IMR-90 (cell line): ENCODE measurements at regions not wholly inside any gene's neighbourhood (a gene's known extent, or its start where the extent isn't known, plus 50 kb on each side); places are given as distances from the start of the nearest gene placed in this dataset.

ENCODE experiments used
- ATAC-seq: fragments of 200-7000 bp; cut with Tn5 transposase; 2 replicates; pipeline ENCODE4 v1.9.1; 2020; ENCODE audit warnings: low read depth, mild to moderate bottlenecking, moderate library complexity
- BruUV-seq: library from RNA; stranded (reverse); fragments of 400-500 nt; replicated peaks from 2 replicates; lab custom pipeline; 2021; lab: Mats Ljungman, UMichigan
- CTCF ChIA-PET: fragments of 300-600 bp; formaldehyde crosslinking; extraction: SDS; loops from one replicate; lab custom pipeline; 2021; ENCODE audit warnings: antibody characterized with exemption; lab: Yijun Ruan, JAX
- POLR2A ChIA-PET: fragments of 300-600 bp; sonication (Branson Sonifier 250); formaldehyde crosslinking; loops from one replicate; lab custom pipeline; 2022; ENCODE audit warnings: antibody characterized with exemption; ENCODE audit not compliant: unreplicated experiment; lab: Charles Lee
- DNase-seq: peaks from one replicate; pipeline ENCODE4 v3.0.0; 2013
- H2AFZ ChIP-seq: replicated peaks from 2 replicates; pipeline ENCODE3; 2013; ENCODE audit warnings: low read length, mild to moderate bottlenecking; ENCODE audit not compliant: poor library complexity
- H2AK5ac ChIP-seq: 2 replicates; pipeline ENCODE4 v1.6.1; 2013; ENCODE audit warnings: low read depth, low read length, inconsistent platforms
- H2AK9ac ChIP-seq: replicated peaks from 2 replicates; pipeline ENCODE3; 2013; ENCODE audit warnings: mild to moderate bottlenecking, low read depth, low read length, moderate library complexity; ENCODE audit not compliant: poor library complexity
- H2BK120ac ChIP-seq: 2 replicates; pipeline ENCODE4 v1.6.1; 2013; ENCODE audit warnings: low read depth, low read length, inconsistent platforms
- H2BK15ac ChIP-seq: 3 replicates; pipeline ENCODE4 v1.6.1; 2013; ENCODE audit warnings: low read depth, low read length, inconsistent platforms
- H2BK20ac ChIP-seq: 2 replicates; pipeline ENCODE4 v1.6.1; 2013; ENCODE audit warnings: low read depth, mild to moderate bottlenecking, inconsistent platforms, low read length, moderate library complexity
- H2BK5ac ChIP-seq: 2 replicates; pipeline ENCODE4 v1.6.1; 2013; ENCODE audit warnings: mild to moderate bottlenecking, low read depth, low read length, inconsistent platforms; ENCODE audit not compliant: poor library complexity, severe bottlenecking
- H3K14ac ChIP-seq: replicated peaks from 2 replicates; pipeline ENCODE4 v1.6.1; 2013; ENCODE audit warnings: low read depth, low read length, inconsistent platforms
- H3K18ac ChIP-seq: 2 replicates; pipeline ENCODE4 v1.6.1; 2013; ENCODE audit warnings: low read depth, low read length, control low read depth
- H3K23ac ChIP-seq: 2 replicates; pipeline ENCODE4 v1.6.1; 2013; ENCODE audit warnings: low read depth, low read length, inconsistent platforms
- H3K27ac ChIP-seq: 2 replicates; pipeline ENCODE4 v1.5.1; 2013; ENCODE audit warnings: mild to moderate bottlenecking, control low read depth, low read length; ENCODE audit not compliant: insufficient read depth
- H3K27me3 ChIP-seq: 2 replicates; pipeline ENCODE4 v1.6.1; 2013; ENCODE audit warnings: low read length; ENCODE audit not compliant: control insufficient read depth, insufficient read depth
- H3K36me3 ChIP-seq: 2 replicates; pipeline ENCODE4 v1.6.1; 2013; ENCODE audit warnings: low read length, mixed read lengths; ENCODE audit not compliant: control insufficient read depth, insufficient read depth
- H3K4ac ChIP-seq: 2 replicates; pipeline ENCODE4 v1.6.1; 2013; ENCODE audit warnings: low read depth, low read length, inconsistent platforms
- H3K4me1 ChIP-seq: 2 replicates; pipeline ENCODE4 v1.6.1; 2013; ENCODE audit warnings: low read length, mixed read lengths; ENCODE audit not compliant: control insufficient read depth, insufficient read depth
- H3K4me2 ChIP-seq: 2 replicates; pipeline ENCODE4 v1.6.1; 2013; ENCODE audit warnings: low read depth, mild to moderate bottlenecking, control low read depth, low read length, moderate library complexity
- H3K4me3 ChIP-seq: 2 replicates; pipeline ENCODE4 v1.5.1; 2013; ENCODE audit warnings: low read depth, mild to moderate bottlenecking, control low read depth, low read length, moderate library complexity; ENCODE audit not compliant: insufficient read depth
- H3K56ac ChIP-seq: 2 replicates; pipeline ENCODE4 v1.6.1; 2013; ENCODE audit warnings: low read length, inconsistent platforms; ENCODE audit not compliant: insufficient read depth; ENCODE audit errors: extremely low read depth
- H3K79me1 ChIP-seq, 2 experiments: 2 replicates each; pipeline ENCODE4 v1.6.1; 2013; ENCODE audit warnings: low read length in 2 of 2, inconsistent platforms in 1 of 2, low read depth in 1 of 2
- H3K9ac ChIP-seq: 2 replicates; pipeline ENCODE4 v1.6.1; 2013; ENCODE audit warnings: low read depth, low read length, control low read depth
- H3K9me1 ChIP-seq: 2 replicates; pipeline ENCODE4 v1.6.1; 2013; ENCODE audit warnings: low read length, inconsistent platforms; ENCODE audit not compliant: insufficient read depth
- H3K9me3 ChIP-seq: 2 replicates; pipeline ENCODE4 v1.6.1; 2013; ENCODE audit warnings: low read length; ENCODE audit not compliant: control insufficient read depth, insufficient read depth
- H4K20me1 ChIP-seq: 2 replicates; pipeline ENCODE4 v1.6.1; 2013; ENCODE audit warnings: low read length, inconsistent platforms; ENCODE audit not compliant: insufficient read depth
- H4K5ac ChIP-seq: 2 replicates; pipeline ENCODE4 v1.6.1; 2013; ENCODE audit warnings: mild to moderate bottlenecking, low read depth, low read length, control low read depth
- H4K8ac ChIP-seq, 2 experiments: 2 replicates each; pipeline ENCODE4 v1.6.1; 2013; ENCODE audit warnings: low read depth in 2 of 2, low read length in 2 of 2, control low read depth in 1 of 2, inconsistent platforms in 1 of 2
- H4K91ac ChIP-seq: 2 replicates; pipeline ENCODE4 v1.6.1; 2013; ENCODE audit warnings: low read depth, low read length, inconsistent platforms; ENCODE audit not compliant: insufficient read depth
- BHLHE40 ChIP-seq: fragments of 150-350 bp; IDR thresholded peaks from 2 replicates; pipeline ENCODE4 v1.6.1; 2016; ENCODE audit warnings: mild to moderate bottlenecking, low read depth, low read length
- CEBPB ChIP-seq: IDR thresholded peaks from 2 replicates; pipeline ENCODE4 v1.6.1; 2012; ENCODE audit warnings: low read depth, low read length, improper control_type of control experiment
- MAZ ChIP-seq: IDR thresholded peaks from 2 replicates; pipeline ENCODE4 v1.6.1; 2012; ENCODE audit warnings: low read depth, mild to moderate bottlenecking, low read length, improper control_type of control experiment, moderate library complexity, borderline replicate concordance
- POLR2A ChIP-seq: IDR thresholded peaks from 2 replicates; pipeline ENCODE4 v1.6.1; 2012; ENCODE audit warnings: mild to moderate bottlenecking, low read depth, low read length
- RAD21 ChIP-seq: IDR thresholded peaks from 2 replicates; pipeline ENCODE4 v1.6.1; 2012; ENCODE audit warnings: low read length, improper control_type of control experiment
- RCOR1 ChIP-seq: IDR thresholded peaks from 2 replicates; pipeline ENCODE4 v1.6.1; 2012; ENCODE audit warnings: mild to moderate bottlenecking, low read length, improper control_type of control experiment; ENCODE audit not compliant: insufficient replicate concordance
- RFX5 ChIP-seq: IDR thresholded peaks from 2 replicates; pipeline ENCODE4 v1.8.0; 2012; ENCODE audit warnings: low read depth, mild to moderate bottlenecking, low read length, moderate library complexity
- SMC3 ChIP-seq: fragments of 150-350 bp; IDR thresholded peaks from 2 replicates; pipeline ENCODE4 v1.6.1; 2016; ENCODE audit warnings: low read depth, mild to moderate bottlenecking, antibody characterized with exemption, low read length, moderate library complexity
- WGBS, 2 experiments: methylation state at CpG; one replicate each; pipeline versions ENCODE4 v1.1.5 to v1.1.7; 2013; ENCODE audit warnings: missing lambda C conversion rate in 2 of 2; ENCODE audit not compliant: insufficient read length in 1 of 2; ENCODE audit errors: extremely low coverage in 2 of 2; 5-methylcytosine and 5-hydroxymethylcytosine counted together
- dilution Hi-C: fragments of 300-500 bp; cut with HindIII; formaldehyde crosslinking; loops from one replicate; pipeline ENCODE4 v1.14.3; 2018; ENCODE audit warnings: low sequenced_read_pairs; ENCODE audit not compliant: unreplicated experiment
- in situ Hi-C: fragments of 300-500 bp; cut with MboI; formaldehyde crosslinking; loops from 3 replicates; pipeline ENCODE4 v1.14.3; 2019; ENCODE audit warnings: low sequenced_read_pairs, inconsistent platforms, mixed read lengths
- intact Hi-C: fragments of 100-400 bp; cut with micrococcal nuclease; formaldehyde crosslinking; loops from 2 replicates; pipeline ENCODE4 v1.10.0; 2022
- TF ChIP-seq, protein P1 (sequence below): fragments of 150-350 bp; IDR thresholded peaks from 2 replicates; pipeline ENCODE4 v1.6.1; 2017; ENCODE audit warnings: mild to moderate bottlenecking, antibody characterized with exemption, low read length, low read depth

DNA sequence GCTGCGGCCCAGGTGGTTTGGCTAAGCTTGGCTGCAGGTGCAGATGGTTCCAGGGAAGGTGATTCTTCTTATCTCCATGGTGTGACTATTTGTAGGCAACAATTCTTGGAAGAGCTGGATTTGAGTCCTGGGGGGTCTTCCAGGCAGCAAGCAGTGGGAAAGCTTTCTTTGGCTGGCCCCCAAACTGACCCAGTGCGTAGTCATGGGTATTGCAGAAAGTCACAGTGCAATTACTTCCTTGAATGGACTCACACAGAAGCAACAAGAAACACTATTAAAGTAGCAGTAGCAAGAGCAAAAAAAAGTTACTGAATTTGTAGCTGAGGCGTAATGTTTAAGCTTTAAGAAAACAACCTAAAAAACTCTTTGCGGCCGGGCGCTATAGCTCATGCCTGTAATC is 293.6 kb upstream of the ATP5MC3 start:
- Histone ChIP-seq H3K4me2 (no peak overlapping the region), H2AFZ (no peak overlapping the region), H3K27me3 (no peaks in the 10 kb centered on the region), H2BK5ac (no peak overlapping the region), H2BK15ac (no peak overlapping the region), H2BK120ac (no peak overlapping the region), H4K20me1 (no peaks in the 10 kb centered on the region), H2BK20ac (no peak overlapping the region), H3K4me3 (no peak overlapping the region), H3K18ac (no peak overlapping the region), H2AK5ac (no peak overlapping the region), H3K4ac (no peak overlapping the region), H3K56ac (no peak overlapping the region), H4K5ac (no peak overlapping the region), H3K9me3 (no peaks in the 10 kb centered on the region), H3K79me1 (no peaks in the 10 kb centered on the region), H2AK9ac (no peak overlapping the region), H3K9ac (no peak overlapping the region), H4K8ac (no peak overlapping the region), H3K27ac (no peak overlapping the region), H4K91ac (no peak overlapping the region), H3K9me1 (no peaks in the 10 kb centered on the region), H3K4me1 (no peaks in the 10 kb centered on the region), H3K14ac (no peak overlapping the region), H3K36me3 (no peaks in the 10 kb centered on the region), H3K23ac (no peak overlapping the region)
- ATAC-seq (no peak), DNase-seq (no peak)
- dilution Hi-C loops = no loop called here
- TF ChIP-seq, protein P1, sequence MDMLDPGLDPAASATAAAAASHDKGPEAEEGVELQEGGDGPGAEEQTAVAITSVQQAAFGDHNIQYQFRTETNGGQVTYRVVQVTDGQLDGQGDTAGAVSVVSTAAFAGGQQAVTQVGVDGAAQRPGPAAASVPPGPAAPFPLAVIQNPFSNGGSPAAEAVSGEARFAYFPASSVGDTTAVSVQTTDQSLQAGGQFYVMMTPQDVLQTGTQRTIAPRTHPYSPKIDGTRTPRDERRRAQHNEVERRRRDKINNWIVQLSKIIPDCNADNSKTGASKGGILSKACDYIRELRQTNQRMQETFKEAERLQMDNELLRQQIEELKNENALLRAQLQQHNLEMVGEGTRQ = no peak
- TF ChIP-seq BHLHE40 (no peak), RFX5 (no peak), POLR2A (no peak), SMC3 (no peak), MAZ (no peak), RCOR1 (no peak), CEBPB (no peak), RAD21 (no peak)
- intact Hi-C loops = no loop called here
- POLR2A ChIA-PET = no interaction called here
- CTCF ChIA-PET = interaction anchor here (0.7 kb wide), 1 partner anchor 1908 kb away, joined by 5 read pairs; no protein-coding TSS in a partner anchor
- no TSS peak for BruUV-seq
- in situ Hi-C loops = no loop called here
- WGBS, 2 experiments = 86% methylated on average over 3 of the region's 6 CpGs; no CpG with 5 or more reads in 1 of the 2 experiments
